Activated gamma-delta T cell treated with Interleukin-2 at 50 U/mL for 16 hours (primary cell): ENCODE measurements at regions not wholly inside any gene's neighbourhood (a gene's known extent, or its start where the extent isn't known, plus 50 kb on each side); places are given as distances from the start of the nearest gene placed in this dataset.

Experiments
- DNase-seq: peaks from one replicate; pipeline ENCODE4 v3.0.0-alpha.2; 2020

DNA sequence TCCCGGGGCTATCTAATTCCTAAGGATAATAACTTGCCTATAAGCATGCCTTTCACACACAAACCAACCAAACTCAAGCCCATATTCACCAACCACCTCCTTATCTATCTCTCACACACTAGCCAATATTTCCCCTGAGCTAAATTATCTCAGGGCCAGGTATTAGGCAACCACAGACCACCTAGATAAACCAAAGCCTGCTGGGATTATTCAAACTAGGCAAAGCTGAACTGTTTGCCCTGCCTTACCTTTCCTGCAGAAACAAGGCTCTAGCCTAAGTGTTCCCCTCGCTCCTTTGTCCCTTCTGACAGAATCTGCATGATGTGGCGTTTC is 114.7 kb upstream of the EEA1 start:
- no peak for DNase-seq

DNA sequence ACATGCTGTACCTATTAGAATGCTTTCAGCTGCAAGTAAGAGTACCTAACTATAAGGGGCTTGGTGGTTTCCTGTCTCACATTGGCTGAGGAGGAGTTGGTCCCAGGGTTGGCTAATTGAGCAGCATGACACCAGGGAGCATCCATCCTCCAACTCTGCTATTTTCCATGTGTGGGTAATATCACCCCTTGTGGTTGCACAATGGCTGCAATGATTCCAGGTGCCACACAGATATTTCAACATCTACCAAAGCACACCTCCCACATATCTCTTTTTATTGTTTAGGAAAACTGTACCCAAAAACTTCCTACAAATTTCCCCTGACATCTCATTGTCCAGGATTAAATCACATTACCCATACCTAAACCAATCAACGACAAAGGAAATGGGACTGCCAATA is 118.0 kb upstream of the EEA1 start:
- DNase-seq = no peak

DNA sequence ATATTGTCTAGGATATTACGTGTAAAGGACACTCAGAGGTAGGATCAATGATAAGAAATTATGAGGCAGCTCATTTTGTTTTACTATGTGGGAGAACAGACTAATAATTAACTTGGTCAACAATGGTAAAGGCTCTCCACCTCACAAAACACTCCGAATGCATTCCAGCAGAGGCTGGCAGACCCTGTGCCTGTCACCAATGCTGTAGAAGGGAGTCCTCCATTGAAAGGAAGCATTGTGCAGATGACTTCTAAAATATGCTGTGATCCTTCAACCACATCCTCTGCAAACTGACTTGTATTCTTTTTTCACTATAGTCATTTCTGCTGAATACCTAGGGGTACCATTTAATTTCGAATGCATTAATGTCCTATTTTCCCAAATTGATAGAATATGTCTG is 119.6 kb upstream of the EEA1 start:
- no peak for DNase-seq

- no peak for DNase-seq
Observed at GRCh38 chr12:93050026-93050747, 121.1 kb upstream of the EEA1 start.

DNA sequence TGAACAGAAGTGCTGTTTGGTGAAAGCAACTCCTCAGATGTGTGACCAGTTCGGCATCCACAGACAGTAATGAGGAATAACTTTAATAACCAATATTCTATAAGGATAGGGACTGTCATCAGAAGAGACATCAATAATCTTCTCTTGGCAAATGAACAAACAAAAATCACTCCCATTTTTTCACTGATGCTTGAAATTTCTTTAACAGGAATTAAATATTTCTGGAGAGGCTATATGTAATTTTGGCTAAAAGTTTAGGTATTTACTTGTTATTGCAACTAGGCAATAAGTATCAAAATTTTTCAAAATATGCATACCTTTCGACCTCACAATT is 121.6 kb upstream of the EEA1 start:
- no peak for DNase-seq

GRCh38 chr12:93054021-93054420 is 124.9 kb upstream of the EEA1 start:
- no peak for DNase-seq

- no peak for DNase-seq
Observed at GRCh38 chr12:93055221-93055620, 126.1 kb upstream of the EEA1 start.

GRCh38 chr12:93056971-93057535 is 128.0 kb upstream of the EEA1 start:
- DNase-seq = no peak

GRCh38 chr12:93058280-93058679 is 129.2 kb upstream of the EEA1 start:
- no peak for DNase-seq

DNA sequence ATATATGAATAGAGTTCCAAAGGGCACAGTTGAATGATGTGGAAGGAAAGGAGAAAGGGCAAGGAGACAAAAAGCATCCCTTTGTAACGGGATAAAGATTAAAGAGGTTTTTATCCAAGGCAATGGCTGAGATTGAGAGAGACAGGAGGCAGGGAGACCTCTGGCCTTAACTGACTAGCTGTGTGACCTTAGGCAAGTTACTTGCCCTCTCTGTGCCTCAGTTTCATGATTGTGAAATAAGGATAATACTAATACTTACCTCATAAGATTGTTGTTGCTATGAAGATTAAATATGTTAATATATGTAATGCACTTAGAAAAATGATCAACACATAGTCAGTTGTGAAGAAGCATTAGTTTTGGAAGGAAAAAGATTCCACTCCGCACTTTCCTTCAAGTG is 130.2 kb upstream of the EEA1 start:
- no peak for DNase-seq

- DNase-seq = no peak
Observed at GRCh38 chr12:93059925-93060665, 131.0 kb upstream of the EEA1 start.

DNA sequence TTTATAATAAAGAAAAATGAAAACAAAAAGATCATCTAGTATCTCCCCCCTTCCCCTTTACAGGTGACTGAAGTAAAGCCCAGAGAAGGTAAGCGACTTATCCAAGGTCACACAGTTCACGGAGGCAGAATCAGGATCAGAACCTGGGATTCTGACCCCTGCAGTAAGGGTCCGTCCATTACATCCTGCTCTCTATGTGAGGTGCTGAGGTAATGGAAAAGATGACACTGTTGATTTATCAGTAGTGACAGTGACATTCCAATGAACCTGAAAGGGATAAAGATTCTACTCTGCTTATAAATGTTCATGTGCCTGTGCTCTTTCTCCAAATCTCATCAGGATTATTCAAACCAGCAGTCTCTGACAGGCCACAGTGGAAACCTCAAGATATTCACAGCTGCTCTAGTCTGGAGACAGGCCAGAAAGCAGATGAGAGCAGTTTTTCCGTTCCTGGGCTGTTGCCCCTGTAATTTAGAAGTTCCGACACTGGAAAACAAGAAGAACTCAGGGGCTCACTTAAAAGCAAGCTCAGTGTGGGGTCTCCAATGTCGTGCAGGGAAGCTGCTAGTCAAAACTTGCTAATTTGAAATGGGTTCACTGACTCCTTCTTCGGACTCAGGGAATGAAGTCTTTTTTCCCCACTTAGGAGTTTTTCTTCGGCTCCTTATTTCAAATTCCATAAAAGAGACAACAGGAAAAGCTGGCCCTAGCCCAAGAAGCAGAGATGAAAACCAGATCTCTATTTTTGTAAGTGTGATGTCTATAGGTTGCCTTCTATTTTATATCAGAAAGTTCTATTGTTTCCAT is 131.8 kb upstream of the EEA1 start:
- DNase-seq = no peak

DNA sequence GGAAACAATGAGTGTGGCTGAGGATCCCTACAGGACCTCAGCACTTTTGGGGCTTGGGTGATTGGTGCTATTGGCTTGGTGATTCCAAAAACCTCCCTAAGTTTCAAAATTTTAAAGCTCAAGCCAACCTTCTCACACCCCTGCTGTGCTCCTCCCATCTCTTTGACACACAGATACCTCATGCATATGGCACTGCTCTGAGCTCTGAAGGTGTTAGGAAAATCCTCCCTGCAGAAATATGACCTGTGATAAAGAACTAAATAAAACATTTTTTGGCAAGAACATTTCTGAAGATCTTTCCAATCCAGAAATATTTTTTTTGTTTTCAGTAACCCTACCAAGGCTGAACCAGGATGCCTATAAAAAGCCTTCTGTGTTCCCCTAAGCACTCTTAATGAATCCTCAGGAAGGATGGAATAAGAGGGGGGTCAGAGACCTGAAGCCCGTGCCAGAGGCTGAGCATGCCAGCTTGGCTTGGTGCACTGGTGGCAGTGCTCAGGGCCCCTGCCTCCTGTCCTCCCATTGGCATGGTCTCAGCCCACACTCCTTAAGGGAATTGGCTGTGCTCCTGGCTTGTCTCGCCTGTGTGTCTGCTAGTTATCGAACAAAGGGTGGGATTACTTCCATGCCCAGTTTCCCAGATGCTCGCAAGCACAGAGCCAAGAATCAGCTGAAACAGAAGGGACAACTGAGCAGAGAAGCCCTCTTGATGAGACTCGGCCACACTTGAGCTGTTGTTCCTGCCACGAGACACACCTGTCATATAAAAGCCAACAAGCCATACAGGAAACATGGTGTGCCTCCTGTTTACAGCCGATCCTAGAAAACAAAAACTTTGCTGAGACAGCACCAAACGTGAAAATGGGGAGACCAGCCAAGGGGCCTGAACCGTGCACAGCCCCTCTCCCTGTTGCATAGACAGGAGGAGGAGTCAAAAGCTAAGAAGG is 132.7 kb upstream of the EEA1 start:
- no peak for DNase-seq

GRCh38 chr12:93065896-93066295 is 136.8 kb upstream of the EEA1 start:
- no peak for DNase-seq

DNA sequence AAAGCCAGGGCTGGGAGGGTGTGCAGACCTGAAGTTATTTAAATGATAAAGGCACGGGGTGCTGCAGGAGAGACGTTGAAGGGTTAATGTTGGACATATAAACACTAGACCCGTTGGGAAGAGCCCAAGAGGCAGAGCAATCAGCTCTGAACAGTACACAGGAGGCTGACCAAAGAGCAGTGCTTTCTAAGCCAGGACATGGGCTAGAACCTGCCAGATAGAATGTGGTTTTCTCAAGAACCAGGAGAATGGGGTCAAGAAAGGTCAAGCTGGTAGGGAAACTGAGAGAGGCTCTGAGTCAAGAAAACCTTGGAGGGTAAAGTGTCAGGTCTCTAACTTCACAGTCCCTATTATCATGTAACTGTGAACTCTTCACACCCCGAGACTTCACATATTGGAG is 143.2 kb upstream of the EEA1 start:
- no peak for DNase-seq

DNA sequence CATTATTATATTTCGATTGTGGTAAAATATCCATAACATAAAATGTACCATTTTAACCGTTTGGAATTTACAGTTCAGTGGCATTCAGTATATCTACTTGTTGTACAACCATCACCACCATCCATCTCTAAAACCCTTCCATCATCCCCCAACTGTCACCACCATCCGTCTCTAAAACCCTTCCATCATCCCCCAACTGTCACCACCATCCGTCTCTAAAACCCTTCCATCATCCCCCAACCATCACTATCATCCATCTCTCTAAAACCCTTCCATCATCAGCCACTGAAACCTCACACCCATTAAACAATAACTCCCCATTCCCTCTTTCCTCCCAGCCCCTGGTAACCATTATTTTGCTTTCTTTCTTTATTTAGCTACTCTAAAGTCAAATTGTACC is 144.2 kb upstream of the EEA1 start:
- DNase-seq = no peak

GRCh38 chr12:93078059-93078458 is 149.0 kb upstream of the EEA1 start:
- DNase-seq = no peak

- DNase-seq = no peak
Observed at GRCh38 chr12:93078577-93078976, 149.5 kb upstream of the EEA1 start.

GRCh38 chr12:93079271-93079670 is 150.2 kb upstream of the EEA1 start:
- DNase-seq = no peak

- DNase-seq = no peak
Observed at GRCh38 chr12:93079976-93080375, 150.9 kb upstream of the EEA1 start.

- no peak for DNase-seq
Observed at GRCh38 chr12:93080452-93080851, 151.4 kb upstream of the EEA1 start.

DNA sequence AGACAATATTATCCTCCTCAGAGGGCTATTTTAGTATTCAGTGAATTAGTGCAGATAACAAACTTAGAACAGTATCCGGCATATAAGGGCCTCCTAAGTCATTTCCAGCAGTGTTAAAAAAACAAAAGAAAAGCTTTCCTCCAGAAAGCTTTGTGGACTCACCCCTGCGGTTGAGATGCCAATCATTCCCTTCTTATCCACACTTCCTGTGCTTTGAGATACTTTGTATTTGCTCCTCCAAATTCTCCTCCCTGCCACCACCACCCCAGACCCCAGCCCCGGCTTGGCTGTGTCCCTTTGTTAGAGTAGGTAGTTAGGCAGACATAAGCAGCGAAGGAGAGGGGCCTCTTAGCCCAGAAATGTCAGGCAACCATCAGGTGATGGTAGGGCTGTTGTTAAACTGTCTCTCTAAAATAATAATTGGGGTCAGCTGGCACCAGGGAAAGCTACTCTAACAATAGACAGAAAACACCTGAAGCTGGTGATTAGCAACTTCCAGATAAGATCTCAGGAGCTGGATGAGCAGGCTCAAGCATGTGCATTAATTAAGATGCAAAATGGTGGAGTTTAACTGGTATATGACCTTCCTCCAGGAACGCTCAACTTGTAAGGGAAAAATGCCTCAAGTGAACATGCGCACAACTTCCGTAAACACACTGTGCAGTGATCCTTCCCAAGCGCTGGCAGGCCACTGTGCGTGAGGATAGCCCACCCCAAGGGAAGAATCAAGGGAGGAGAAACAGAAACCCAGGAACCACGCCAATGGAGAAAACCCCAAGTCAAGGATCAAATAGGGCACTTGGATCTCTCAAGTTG is 152.1 kb upstream of the EEA1 start:
- DNase-seq = no peak
